ENCODE measurements at regions not wholly inside any gene's neighbourhood (a gene's known extent, or its start where the extent isn't known, plus 50 kb on each side); places are given as distances from the start of the nearest gene placed in this dataset.

DNA sequence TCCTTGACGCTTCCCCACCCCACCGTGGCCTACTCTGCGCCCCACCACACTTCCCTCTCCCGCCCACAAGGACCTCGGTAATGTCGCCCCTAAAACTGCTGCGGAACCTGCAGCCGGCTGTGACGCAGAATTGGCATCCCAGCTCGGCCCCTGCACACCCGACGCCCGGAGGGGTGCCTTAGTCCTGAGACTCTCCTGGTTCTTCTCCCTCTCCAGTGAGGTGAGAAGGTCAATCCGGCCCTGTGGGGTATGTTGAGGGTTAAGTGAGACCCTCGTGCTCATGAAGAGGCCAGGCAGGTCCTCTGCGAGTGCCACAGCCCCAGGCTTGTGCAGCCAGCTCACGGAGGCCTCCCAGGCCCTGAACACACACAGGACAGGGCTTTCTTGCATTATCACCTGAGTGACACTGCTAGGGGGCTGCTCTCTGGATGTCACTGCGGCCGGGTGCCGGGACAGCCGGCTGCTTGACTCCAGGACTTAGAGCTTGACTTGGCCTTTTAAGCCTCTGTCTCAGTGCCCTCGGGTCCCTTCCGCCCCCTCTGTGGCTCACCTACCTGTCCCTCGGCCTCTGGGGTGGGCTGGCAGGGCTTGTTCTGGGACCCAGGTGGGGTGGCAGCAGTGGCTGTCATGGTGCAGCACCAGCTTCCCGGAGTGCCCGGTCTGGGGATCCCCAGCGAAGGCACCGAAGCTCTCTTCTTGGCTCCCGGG lies 106.9 kb upstream of the C14orf180 start:
- Histone ChIP-seq H3K4me3 (ENCODE audit: low read depth, low read length, poor library complexity, severe bottlenecking) (no peak overlapping the region), H3K36me3 (ENCODE audit: insufficient read depth, low read length, poor library complexity, severe bottlenecking) (no peaks in the 10 kb centered on the region), H3K27me3 (replicated peaks; ENCODE audit: insufficient read depth, low read depth, low read length, poor library complexity) (no peaks in the 10 kb centered on the region), H3K9me3 (ENCODE audit: low read depth, low read length, poor library complexity, severe bottlenecking) (no peaks in the 10 kb centered on the region), H3K27ac (ENCODE audit: low read depth, low read length, poor library complexity, severe bottlenecking) (no peak overlapping the region), H3K4me1 (ENCODE audit: insufficient read depth, low read length, poor library complexity, severe bottlenecking) (no peaks in the 10 kb centered on the region)
- no peak for DNase-seq (ENCODE audit: low spot score)
- no peak for TF ChIP-seq EZH2 (IDR thresholded peaks at IDR 0.05; ENCODE audit: borderline replicate concordance, low read depth, low read length, poor library complexity, severe bottlenecking)
- no peak for TF ChIP-seq CTCF (conservative IDR thresholded peaks at IDR 0.05; ENCODE audit: low read depth, low read length)
- ChIA-PET POLR2A (ENCODE audit: low non-redundant PET) (interaction anchor here (0.6 kb wide), 1 partner anchor 512 kb away, joined by 4 read pairs; no protein-coding TSS in a partner anchor), CTCF (no interaction called here)
- no TSS peak for BruUV-seq (replicated peaks)
- intact Hi-C loops (cut with micrococcal nuclease; ENCODE audit: unreplicated experiment) = no loop called here

- Histone ChIP-seq H3K4me1 (ENCODE audit: insufficient read depth, low read length, poor library complexity, severe bottlenecking) (no peaks in the 10 kb centered on the region), H3K36me3 (ENCODE audit: insufficient read depth, low read length, poor library complexity, severe bottlenecking) (no peaks in the 10 kb centered on the region), H3K27me3 (replicated peaks; ENCODE audit: insufficient read depth, low read depth, low read length, poor library complexity) (no peaks in the 10 kb centered on the region), H3K9me3 (ENCODE audit: low read depth, low read length, poor library complexity, severe bottlenecking) (no peaks in the 10 kb centered on the region), H3K27ac (ENCODE audit: low read depth, low read length, poor library complexity, severe bottlenecking) (no peak overlapping the region), H3K4me3 (ENCODE audit: low read depth, low read length, poor library complexity, severe bottlenecking) (no peak overlapping the region)
- intact Hi-C loops (cut with micrococcal nuclease; ENCODE audit: unreplicated experiment) = no loop called here
- no TSS peak for BruUV-seq (replicated peaks)
- ChIA-PET CTCF (no interaction called here), POLR2A (ENCODE audit: low non-redundant PET) (interaction anchor here (0.6 kb wide), 1 partner anchor 512 kb away, joined by 4 read pairs; no protein-coding TSS in a partner anchor)
- DNase-seq (ENCODE audit: low spot score) = no peak
- TF ChIP-seq EZH2 (IDR thresholded peaks at IDR 0.05; ENCODE audit: borderline replicate concordance, low read depth, low read length, poor library complexity, severe bottlenecking) = no peak
- no peak for TF ChIP-seq CTCF (conservative IDR thresholded peaks at IDR 0.05; ENCODE audit: low read depth, low read length)
Measured at GRCh38 chr14:104473244-104473565, 106.4 kb upstream of the C14orf180 start.

DNA sequence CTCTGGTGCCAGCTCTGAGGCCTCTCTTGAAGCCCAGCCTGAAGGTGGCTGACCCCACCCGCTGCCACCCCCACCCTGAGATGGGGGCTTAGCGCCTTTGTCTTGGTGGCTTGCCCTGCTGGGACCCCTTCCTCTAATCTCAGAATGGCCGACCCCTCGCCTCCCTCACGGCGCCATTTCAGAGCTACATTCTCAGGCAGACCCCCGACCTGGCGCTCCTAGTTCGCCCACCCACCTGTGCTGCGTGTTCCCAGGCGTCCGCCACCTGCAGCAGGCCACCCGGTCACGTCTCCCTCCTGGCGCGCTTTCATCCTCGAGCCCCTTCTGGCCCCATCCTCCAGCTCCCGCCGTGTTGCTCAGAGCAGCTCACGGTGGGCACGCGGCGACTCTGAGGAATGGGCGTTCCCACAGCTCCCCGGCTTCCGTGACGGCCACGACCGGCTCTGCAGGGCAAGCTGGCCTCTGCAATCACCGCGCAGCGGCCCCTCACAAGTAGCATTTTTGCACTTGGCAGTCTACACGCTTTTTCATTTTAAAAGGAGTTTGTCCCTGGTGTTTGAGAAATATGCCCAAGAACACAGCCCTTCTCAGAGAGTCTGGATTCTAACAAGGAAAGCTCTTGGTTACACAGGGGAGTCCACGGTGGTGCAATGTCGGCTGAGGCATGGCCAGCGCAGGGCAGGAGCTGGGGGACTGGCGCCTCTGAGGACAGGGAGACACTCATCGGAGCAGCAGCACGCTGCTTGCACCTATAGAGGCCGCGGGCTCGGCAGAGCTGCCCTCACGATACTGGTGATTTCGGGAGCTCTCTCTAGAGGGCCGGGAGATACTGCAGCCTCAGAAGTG lies 105.7 kb upstream of the C14orf180 start:
- H3K9me3 ChIP-seq (ENCODE audit: low read depth, low read length, poor library complexity, severe bottlenecking) = no peaks in the 10 kb centered on the region
- ChIA-PET CTCF (no interaction called here), POLR2A (ENCODE audit: low non-redundant PET) (interaction anchor here (0.6 kb wide), 1 partner anchor 513 kb away, joined by 4 read pairs; no protein-coding TSS in a partner anchor)
- H3K36me3 ChIP-seq (ENCODE audit: insufficient read depth, low read length, poor library complexity, severe bottlenecking) = no peaks in the 10 kb centered on the region
- no peaks in the 10 kb centered on the region for H3K27me3 ChIP-seq (replicated peaks; ENCODE audit: insufficient read depth, low read depth, low read length, poor library complexity)
- H3K27ac ChIP-seq (ENCODE audit: low read depth, low read length, poor library complexity, severe bottlenecking) = no peak overlapping the region
- TF ChIP-seq EZH2 (IDR thresholded peaks at IDR 0.05; ENCODE audit: borderline replicate concordance, low read depth, low read length, poor library complexity, severe bottlenecking) = no peak
- TF ChIP-seq CTCF (conservative IDR thresholded peaks at IDR 0.05; ENCODE audit: low read depth, low read length) = no peak
- no peak overlapping the region for H3K4me3 ChIP-seq (ENCODE audit: low read depth, low read length, poor library complexity, severe bottlenecking)
- no TSS peak for BruUV-seq (replicated peaks)
- no peak for DNase-seq (ENCODE audit: low spot score)
- intact Hi-C loops (cut with micrococcal nuclease; ENCODE audit: unreplicated experiment) = no loop called here
- no peaks in the 10 kb centered on the region for H3K4me1 ChIP-seq (ENCODE audit: insufficient read depth, low read length, poor library complexity, severe bottlenecking)
